HK-2 (cell line): ENCODE measurements at regions not wholly inside any gene's neighbourhood (a gene's known extent, or its start where the extent isn't known, plus 50 kb on each side); places are given as distances from the start of the nearest gene placed in this dataset.
"Not testable (repeated sequence)": the region's sequence is repeated elsewhere in the genome, so short reads cannot be mapped to it uniquely, and the experiment has no call there.

Source experiments
- DNase-seq: peaks from one replicate; pipeline ENCODE4 v3.0.0-alpha.2; 2018; ENCODE audit not compliant: unreplicated experiment

DNA sequence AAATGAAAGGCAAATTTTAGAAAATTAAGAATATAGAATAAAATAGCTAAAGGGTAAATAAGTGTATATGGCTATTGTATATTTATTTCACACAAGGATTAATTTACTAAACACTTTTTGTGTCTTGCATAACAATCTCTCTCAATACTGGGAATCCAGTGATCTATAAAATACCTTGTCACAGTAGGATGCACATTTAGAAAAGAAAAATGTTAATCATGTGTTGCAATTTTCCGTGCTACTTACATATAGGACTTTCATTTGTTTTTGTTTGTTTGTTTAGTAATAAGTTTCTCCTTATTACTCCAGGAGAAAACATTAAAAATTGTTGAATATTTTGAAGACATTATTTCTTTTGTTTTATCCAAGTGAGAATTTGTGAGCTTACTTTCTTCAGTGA, 1533.3 kb downstream of the SLITRK5 start:
- DNase-seq, result no peak

DNA sequence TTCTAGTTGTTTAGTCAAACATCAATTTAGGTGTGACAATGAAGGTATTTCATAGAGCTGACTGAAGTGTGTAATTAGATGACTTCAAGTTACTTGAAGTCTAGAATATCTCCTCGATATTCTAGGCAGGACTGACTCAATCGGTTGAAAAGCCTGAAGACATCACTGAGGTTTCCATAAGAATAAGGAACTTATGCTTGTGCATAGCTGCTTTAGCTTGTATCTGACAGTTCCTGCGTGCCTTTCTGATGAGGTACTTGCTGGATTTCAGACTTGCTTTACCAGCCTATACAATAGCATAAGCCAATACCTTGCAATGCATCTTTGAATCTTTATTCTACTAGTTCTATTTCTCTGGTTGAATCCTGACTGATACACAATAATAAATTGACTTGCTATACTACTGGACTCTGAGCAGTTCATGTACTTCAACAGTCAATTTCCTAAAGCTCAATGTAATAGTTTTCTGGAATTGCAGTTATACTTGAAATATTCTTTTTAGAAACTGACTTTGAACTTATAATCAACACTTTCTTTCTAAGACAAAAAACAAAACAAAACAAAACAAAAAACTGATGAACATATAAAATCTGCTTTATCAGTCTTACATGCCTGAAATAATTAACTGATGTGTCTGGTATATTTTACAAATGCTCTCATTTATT, 1534.8 kb downstream of the SLITRK5 start:
- no peak for DNase-seq

DNA sequence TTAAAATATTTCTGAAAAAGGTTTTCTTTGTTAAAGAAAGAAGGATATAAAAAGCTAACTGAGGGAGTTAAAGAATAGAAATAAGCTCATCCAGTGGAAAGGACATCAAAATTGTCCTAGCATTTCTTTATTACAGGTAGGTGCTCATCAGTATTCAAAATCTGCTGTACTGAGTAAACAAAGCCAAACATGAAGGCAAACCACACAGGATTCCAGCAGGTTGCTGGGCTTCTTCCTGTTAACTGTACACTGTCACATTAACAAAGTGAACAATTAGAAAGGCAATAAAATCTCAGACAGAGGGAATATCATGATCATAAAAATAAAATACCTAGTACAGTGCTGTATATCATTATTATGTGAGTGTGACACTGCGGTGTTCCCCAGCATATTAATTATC, 1541.0 kb downstream of the SLITRK5 start:
- no peak for DNase-seq

DNA sequence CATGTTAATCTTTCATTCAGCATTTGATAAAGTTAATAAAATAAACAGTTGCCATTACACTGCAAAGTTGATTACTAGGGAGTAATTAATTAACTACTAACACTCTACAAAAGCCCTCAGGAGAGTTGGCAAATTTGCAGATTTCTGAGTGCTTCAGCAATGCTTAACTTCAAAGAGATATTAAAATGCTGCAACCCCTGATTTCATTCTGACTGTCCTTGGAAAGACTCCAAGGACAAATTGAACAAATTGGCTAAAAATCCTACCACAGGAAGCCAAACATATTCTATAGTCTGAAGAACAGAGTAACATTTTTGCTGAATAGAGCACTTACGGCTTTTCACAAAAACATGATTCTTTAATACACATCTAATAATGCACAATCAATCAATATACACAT, 1543.0 kb downstream of the SLITRK5 start:
- DNase-seq, result no peak

DNA sequence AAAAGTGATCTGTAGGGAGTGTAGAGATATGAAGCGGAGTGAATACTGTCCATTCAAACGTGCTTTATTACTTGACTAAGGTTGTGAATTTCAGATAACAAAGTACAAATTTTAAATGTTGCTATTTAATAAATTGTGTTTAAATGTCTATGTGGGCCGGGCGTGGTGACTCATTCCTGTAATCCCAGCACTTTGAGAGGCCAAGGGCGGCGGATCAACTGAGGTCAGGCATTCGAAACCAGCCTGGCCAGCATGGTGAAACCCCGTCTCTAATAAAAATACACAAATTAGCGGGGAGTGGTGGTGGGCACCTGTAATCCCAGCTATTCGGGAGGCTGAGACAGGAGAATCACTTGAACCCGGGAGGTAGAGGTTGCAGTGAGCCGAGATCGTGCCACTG, 1544.1 kb downstream of the SLITRK5 start:
- DNase-seq, result not testable (repeated sequence)

DNA sequence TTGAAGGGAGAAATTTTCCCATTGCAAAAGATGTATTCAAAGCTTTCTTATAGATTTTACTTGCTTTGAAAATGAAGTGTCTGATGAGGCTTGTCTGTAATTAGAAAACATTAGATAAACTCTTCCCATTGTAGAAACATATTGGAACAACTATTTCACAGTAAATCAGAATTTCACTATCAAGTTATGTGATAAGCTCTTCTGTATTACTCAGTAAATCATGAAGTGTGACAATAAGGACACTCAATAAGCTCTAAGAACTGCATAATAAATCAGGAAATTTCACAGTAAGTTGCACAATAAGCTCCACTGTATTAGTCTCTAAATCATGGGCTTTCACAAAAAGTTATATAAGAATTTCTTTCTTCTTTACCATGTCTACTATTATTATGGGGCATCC, 1546.6 kb downstream of the SLITRK5 start:
- DNase-seq, result no peak

DNA sequence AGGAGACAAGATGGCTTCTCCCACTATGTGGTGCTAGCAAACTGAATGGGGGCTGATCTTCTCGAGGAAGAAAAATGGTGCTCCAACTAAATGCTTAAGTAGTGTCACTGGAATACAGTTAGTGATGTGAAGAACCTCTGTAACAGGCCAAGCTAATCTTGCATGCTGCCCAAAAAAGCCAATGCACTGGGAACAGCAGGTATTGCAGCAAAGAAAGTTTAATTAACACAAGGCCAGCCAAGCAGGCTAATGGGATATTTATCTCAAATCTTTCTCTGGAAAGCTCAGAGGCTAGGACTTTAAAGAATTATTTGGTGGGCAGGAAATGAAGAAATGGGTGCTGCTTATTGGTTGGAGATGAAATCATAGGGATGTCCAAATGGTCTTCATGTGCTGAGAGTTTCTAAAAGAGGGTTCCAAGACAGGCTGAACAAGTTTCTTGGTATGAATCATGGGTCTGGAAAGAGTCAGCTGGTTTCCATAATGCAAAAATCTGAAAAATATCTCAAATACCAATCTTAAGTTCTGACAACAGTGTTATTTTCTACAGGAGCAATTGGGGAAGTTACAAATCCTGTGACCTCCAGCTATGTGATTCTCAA, 1550.5 kb downstream of the SLITRK5 start:
- no peak for DNase-seq

DNA sequence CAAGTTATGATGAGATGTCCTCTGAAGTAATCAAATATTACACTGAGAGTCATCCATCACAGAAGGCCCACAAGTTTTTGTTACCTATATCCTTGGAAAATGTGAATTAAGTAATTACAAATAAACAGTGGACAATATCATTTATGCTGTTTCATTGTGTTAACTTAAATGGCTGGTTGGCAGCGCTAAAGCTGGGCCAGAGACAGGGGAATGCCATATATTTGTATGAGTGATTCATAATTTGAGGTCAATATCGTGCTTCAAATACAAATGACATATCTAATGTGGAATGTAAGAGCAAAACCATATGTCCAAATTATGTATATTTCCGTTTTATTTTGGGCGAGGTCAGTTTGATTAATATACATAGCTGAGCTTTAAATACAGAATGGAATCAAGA, 1556.2 kb downstream of the SLITRK5 start:
- no peak for DNase-seq

DNA sequence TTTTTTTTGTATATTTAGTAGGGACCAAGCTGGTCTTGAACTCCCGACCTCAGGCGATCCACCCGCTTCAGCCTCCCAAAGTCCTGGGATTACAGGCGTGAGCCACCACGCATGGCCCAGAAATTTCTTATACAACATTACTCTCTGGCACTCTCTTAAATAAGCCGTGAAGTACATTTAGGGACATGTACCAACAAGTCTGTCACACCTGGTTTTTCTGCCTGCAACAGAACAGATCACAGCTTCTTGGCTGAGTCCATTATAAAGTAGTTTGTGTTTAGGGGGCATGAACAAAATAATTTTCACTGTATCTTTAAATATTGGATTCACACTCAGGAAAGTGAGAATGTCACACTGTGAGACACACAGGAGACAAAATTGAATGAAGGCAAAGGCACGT, 1567.3 kb downstream of the SLITRK5 start:
- DNase-seq, result no peak

DNA sequence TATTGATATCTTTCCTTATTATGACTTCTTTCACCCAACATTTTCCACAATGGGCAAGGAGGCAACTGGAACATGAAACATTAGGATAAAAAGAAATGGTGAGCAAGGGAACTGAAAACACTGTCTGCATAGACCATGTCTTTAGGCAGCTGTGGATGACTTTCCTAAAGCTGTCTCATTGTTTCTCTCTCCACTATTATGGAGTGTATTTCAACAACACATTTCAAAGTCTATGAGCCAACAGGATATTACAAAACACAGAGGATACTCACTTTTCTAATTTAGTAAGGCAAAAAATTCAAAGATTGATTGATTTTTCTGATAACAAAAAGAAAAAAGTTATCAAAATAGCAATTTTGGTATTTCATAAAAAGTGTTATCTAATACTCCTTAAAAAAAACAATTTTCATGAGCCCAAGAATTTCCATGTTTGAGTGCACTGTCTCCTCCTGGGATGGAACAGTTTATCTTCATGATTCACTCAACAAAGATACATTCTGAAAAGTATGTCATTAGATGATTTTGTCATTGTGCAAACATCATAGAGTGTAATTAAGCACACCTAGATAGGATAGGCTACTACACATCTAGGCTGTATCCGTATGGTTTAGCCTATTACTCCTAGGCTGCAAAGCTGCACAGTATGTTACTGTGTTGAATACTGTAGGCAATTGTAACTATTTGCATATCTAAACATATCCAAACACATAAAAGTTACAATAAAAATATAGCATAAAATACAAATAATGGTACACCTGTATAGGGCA, 1568.4 kb downstream of the SLITRK5 start:
- no peak for DNase-seq

DNA sequence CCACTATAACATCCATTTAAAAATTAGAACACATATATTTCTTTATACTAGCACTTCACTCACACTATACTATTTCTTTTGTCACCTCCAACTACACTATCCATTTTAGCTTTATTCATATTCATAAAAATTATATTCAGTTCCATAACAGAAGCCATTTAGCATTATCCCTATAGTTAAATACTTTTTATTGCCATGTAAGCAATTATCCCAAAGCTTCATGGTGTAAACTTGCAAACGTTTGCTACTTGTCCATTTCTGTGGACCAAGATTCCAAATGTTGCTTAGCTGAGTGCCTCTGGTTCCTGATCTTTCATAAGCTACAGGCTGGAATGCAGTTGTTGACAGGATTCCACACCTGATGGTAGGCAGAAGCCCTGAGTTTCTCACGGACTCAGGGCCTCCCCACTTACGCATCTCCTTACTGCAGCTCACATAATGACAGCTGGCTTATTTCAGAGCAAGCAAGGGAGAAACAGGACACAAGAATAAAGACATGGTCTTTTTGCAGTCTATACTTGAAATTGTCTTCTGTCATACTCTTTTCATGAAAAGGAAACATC, 1584.8 kb downstream of the SLITRK5 start:
- DNase-seq, result no peak

DNA sequence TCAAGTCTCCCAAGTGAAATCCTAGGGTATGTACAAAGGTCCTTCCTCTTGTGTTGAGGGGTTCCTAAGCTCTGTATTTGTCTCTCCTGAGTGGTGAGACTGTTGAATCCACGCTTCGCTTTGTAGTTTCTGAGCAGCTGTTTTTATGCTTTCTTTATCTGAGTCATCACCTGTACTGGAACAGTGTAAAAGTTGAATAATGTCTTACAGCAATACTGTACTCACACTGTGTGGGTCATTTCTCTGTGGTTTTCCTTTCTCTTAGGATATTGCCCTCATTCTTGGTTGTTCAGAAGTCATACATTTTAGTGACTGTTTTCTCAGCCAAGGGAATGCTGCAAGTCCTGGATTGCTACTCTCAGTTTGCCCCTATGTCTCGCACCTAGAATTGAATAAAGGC, 1596.6 kb downstream of the SLITRK5 start:
- DNase-seq, result no peak

DNA sequence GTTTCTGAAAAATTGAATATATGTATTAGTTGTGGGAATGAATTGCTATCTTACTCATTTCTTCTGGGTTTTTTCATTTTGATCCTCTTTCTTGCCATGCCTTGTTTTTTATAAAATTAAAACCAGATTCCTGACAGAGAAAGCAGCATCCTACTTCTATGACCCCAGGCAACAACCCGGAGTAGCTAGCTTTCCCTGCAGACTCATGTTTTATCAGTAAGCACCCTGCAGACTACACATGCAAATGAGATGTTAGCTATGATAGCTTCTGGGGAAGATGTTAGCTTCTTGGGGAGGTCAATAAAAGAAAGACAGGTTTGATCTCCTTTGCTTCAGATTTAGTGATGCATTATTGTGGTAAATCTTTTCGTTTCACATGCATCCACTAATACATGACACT, 1598.6 kb downstream of the SLITRK5 start:
- no peak for DNase-seq

DNA sequence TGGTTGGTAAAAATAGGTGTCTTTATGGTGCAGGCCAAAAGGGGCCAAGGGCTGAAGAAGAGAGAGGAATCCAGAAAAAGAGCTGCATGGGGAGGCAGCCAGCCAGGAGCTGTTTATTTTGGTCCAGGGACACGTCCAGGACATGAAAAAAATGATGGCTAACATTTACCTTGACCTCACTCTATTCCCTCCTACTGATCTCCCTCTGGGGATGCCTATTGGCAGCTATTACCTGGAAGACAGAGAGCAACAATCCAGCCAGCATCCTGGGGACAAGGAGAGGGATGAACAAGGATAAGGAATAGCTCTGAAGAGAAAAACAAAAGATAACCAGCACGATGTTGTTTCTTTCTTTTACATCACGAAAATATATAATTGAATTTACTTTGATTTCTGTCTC, 1599.6 kb downstream of the SLITRK5 start:
- DNase-seq, result no peak

DNA sequence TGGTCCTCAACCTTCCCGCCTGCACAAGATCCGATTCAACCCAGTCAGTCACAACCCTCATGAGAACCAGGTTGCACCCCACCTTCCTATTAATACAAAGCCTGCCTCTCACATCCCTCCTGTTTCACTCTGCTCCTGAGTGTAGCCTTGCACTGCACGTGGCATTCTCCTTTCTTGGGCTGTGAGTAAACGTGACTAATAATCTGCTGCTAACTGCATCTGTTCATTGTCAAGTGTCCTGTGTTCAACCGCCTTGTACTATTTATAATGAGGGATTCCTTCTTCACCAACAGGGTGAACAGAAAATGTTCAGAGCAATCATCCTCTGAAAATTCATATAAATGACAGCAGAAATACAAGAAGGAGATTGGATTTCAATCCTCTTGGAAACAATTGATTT, 1608.2 kb downstream of the SLITRK5 start:
- no peak for DNase-seq

DNA sequence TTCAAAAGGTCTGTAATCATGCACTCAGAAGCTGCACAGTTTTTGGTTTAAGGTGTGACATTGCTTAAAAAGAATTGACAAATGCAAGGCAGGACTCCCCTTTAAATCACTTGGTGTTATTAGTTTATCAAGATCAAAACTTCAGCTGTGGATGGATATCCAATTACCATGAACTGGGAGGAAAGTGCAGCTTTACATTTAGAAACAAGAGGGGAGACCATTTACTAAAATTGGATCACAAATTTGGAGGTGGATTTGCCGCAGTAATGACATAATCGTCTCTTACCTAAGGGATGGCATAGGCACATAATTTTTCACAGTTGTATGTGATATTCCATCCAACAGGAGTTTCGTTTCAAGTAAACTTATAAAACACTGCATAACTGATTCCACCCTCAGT, 1610.2 kb downstream of the SLITRK5 start:
- DNase-seq, result no peak

DNA sequence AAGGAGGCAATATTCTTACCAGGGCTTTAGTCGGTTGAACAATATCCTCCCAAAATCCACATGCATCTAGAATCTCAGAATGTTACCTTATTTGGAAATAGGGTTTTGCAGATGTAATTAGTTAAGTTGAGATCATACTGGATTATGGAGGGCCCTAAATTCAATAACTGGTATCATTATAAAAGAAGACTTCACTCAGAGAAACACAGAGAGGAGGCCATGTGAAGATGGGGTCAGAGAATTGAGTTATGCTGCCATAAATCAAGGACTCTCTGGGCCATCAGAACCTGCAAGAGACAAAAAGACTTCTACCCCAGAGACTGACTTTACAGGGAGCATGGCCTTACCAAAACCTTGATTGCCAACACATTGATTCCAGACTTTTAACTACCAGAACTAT, 1611.1 kb downstream of the SLITRK5 start:
- DNase-seq, result no peak

DNA sequence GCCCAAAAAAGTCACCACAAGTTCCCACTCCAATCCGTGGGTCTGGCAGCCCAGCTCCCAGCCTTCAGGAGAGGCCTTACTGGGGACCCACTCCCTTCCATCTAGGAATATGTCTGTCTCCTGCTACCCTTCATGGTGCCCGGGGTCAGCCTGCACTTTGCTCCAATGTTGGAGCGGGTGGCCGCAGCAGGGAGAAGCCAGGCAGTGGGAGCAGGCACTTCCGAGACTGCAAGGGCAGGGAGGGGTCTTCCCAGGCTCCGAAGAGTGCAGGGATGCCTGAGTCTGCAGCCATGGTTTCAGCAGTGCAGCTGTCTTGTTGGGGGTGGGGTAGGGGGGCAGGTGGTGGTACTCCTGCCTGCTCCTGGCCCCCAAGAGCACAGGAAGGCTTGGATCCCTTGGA, 1616.2 kb downstream of the SLITRK5 start:
- DNase-seq, result no peak

DNA sequence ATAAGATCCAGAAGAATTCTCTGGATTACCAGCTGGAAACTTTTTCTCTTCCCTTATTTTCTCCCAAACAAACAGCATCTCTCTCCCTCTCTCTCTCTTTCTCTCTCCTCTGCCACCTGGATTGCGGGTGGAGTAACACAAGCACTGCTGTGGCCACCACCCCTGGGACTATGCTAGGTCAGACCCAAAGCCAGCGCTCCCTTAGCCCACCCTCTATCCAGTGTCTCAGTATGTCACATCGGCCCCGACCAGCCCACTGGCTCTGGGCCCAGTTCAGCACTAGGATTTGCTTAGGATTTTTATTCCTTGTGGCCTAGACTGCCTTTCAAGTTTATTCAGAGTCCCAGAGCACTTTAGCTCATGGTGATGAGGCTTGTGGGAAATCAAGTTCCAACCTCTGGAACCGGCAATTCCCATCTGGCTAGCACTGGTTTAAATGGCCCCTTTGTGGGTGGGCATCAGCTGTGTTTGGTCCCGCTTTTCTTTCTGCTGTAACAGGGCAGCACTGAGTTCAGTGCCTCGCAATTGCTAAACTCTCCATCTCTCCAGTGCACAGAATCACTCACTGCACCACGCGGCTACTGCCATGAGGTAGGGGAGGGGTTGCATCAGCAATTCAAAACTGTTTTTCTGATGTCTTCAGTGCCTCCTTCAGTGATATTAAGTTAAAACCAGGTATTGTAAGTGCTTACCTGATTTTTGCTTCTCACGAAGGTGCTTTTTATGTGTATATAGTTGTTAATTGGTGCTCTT, 1623.1 kb downstream of the SLITRK5 start:
- no peak for DNase-seq

DNA sequence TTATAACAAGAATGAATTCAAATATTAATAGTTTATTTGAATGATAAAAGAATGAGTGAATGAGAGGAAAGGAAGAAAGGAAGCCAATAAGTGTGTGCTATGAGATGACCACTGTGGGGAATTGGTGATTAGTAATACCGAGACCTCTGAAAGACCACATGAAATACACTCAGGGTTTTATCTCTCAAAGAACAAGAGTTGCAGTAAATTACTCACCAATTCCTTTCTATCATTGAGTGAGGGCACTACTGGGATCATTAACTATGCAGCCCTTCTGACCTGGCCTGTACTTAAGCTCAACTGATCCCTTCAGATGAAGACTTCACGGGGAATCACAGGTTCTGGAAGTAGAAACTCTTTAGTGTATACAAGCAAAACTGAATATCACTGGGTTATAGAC, 1636.1 kb downstream of the SLITRK5 start:
- no peak for DNase-seq

DNA sequence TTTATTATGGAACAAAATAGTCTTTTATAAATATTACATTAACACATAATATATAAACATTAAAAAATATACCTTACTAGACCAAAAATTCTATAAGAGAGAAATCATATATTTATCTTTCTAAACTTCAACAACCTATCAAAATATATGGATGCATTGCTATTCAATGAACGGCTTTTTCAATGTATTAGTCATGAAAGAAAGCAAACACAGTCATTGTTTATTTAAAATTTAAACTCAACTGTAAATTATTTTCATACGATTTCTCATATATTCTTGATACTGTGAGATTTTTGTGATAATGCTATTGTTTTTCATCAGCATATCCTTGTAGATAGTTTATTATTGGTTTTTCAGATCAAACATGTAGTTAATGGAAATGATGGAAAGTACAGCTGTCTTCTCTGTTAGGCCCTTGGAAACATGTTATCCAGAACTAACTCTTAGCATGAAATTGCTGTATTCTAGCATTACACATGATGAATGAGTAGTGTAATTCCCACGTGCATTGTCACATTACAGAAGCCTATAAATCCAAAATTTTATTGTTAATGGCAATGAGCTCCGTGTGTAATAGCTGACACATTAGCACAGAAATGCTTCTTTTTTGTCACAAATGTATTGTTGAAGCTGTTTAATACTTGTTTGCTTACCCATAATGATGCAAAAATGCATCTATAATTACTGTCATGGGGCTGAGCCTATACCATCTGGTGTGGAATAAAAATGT, 1639.9 kb downstream of the SLITRK5 start:
- no peak for DNase-seq

DNA sequence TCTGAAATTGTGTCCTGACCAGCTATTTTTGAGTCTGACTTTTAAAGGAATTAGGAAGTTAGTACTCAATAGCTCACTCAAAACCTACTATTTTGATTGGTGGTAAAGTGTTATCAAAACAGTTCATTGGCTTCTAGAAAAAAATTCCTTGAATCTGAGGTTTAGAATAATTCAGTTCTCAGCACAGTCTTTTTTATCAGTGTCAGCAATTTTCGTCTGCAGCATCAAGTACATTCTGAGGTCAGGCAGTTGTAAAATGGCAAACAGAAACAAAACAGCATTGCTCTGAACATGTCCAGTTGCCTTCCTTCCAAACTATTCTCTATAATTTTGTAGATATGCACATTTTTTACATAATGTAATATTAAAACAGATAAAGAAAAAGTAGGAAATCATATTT, 1644.1 kb downstream of the SLITRK5 start:
- no peak for DNase-seq
